Fibroblast of skin of scalp (primary cell): ENCODE measurements at regions not wholly inside any gene's neighbourhood (a gene's known extent, or its start where the extent isn't known, plus 50 kb on each side); places are given as distances from the start of the nearest gene placed in this dataset.

ENCODE experiments used
- DNase-seq: peaks from one replicate; pipeline ENCODE4 v3.0.0-alpha.2; 2013

GRCh38 chr11:18878211-18878610 lies 61.0 kb downstream of the MRGPRX1 start:
- no peak for DNase-seq

DNA sequence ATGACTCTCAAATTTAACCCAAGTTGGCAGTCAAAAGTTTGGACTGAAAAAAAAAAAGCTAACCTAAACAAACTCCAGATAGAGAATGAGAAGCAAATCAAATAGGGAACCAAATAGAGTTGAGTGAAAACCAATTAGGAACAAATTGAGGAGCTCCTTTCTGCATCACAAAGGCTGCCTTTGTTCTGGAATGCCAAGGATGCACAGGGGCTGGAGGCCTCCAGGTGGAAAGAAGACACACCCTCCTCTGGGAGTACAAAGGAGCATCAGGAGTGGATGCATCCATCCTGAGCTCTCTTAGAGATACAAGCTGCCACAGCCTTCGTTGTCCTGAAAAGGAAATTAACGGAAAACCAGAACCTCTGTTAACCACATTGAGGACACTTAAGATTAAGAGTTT lies 73.3 kb downstream of the MRGPRX1 start:
- no peak for DNase-seq

DNA sequence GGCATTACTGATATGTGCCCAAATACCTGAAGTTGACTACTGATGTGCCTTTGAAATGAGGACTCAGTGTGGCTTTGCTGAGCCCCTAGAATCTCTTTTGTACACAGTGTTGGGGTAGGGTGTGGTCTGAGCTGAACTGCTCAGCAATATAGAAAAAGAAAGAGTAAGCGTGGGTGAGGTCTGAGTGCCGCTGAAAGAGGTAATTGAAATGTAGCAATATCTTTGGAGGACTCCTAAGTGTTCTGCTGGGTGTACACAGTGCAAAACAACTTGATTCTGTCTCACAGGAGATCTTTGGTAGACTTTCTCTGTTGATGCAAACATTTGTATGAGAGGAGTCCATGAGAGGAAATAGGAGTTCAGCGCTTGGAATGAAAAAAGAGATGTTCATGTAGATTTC lies 73.7 kb upstream of the PTPN5 start:
- DNase-seq = no peak

- peak; percentile 18 for DNase-seq
Observed at GRCh38 chr11:18853086-18853720, 61.6 kb upstream of the PTPN5 start.

GRCh38 chr11:18849406-18849805 lies 57.8 kb upstream of the PTPN5 start:
- DNase-seq = no peak

DNA sequence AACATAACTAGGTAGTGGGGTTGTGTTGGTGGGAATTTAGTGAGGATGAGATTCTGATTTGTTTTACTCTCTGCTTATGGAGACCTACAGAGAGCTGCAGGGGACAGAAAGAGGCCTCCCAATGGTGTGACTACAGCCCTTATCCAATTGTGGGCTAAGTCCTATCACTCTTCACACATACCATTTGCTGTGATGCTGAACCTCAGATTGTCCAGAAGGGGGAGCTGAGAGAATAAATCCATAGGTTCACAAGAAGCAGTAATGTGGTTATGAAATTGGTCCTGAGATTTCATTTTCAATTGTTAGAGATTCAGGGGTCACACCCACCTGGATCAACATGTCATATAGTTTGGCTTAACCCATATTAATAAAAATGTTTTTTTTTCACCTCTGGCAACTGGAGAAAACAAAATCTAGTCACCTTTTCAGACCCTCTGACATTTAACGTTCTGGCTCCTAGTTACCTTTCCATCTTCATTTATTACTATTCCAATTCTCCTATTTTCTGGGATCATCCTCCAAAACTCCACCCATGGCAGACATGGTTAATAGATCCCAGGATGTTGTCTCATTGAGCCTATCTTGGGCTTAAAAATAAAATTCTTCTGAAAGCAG lies 53.3 kb upstream of the PTPN5 start:
- peak; percentile 28 for DNase-seq
